ENCODE measurements at regions not wholly inside any gene's neighbourhood (a gene's known extent, or its start where the extent isn't known, plus 50 kb on each side); places are given as distances from the start of the nearest gene placed in this dataset.
"Not testable (repeated sequence)": the region's sequence is repeated elsewhere in the genome, so short reads cannot be mapped to it uniquely, and the experiment has no call there.

GRCh38 chr12:131202592-131203378 is 249.1 kb downstream of the ADGRD1 start:
- TF ChIP-seq CTCF (conservative IDR thresholded peaks at IDR 0.05; ENCODE audit: low read length): no peak
- H3K4me3 ChIP-seq (ENCODE audit: low read length): no peak overlapping the region
- no peak for DNase-seq (ENCODE audit: low read depth)

GRCh38 chr12:131203666-131204415 is 250.1 kb downstream of the ADGRD1 start:
- TF ChIP-seq CTCF (conservative IDR thresholded peaks at IDR 0.05; ENCODE audit: low read length): no peak
- DNase-seq (ENCODE audit: low read depth): no peak
- no peak overlapping the region for H3K4me3 ChIP-seq (ENCODE audit: low read length)

GRCh38 chr12:131204416-131205274 is 250.9 kb downstream of the ADGRD1 start:
- no peak overlapping the region for H3K4me3 ChIP-seq (ENCODE audit: low read length)
- TF ChIP-seq CTCF (conservative IDR thresholded peaks at IDR 0.05; ENCODE audit: low read length): no peak
- DNase-seq (ENCODE audit: low read depth): no peak

- DNase-seq (ENCODE audit: low read depth); H3K4me3 ChIP-seq (ENCODE audit: low read length): not testable (repeated sequence)
Observed at GRCh38 chr12:131205275-131205933, 251.7 kb downstream of the ADGRD1 start.

- not testable (repeated sequence) for H3K4me3 ChIP-seq (ENCODE audit: low read length); DNase-seq (ENCODE audit: low read depth)
Observed at GRCh38 chr12:131206630-131207299, 253.1 kb downstream of the ADGRD1 start.

GRCh38 chr12:131207300-131207660 is 253.6 kb downstream of the ADGRD1 start:
- not testable (repeated sequence) for DNase-seq (ENCODE audit: low read depth); H3K4me3 ChIP-seq (ENCODE audit: low read length)

- H3K4me3 ChIP-seq (ENCODE audit: low read length); DNase-seq (ENCODE audit: low read depth): not testable (repeated sequence)
Observed at GRCh38 chr12:131207841-131208240, 254.1 kb downstream of the ADGRD1 start.

- no peak for DNase-seq (ENCODE audit: low read depth)
- no peak overlapping the region for H3K4me3 ChIP-seq (ENCODE audit: low read length)
- no peak for TF ChIP-seq CTCF (conservative IDR thresholded peaks at IDR 0.05; ENCODE audit: low read length)
Observed at GRCh38 chr12:131208425-131208824, 254.7 kb downstream of the ADGRD1 start.

Data from AG10803 (cell line).